ENCODE measurements at regions not wholly inside any gene's neighbourhood (a gene's known extent, or its start where the extent isn't known, plus 50 kb on each side); places are given as distances from the start of the nearest gene placed in this dataset.

DNA sequence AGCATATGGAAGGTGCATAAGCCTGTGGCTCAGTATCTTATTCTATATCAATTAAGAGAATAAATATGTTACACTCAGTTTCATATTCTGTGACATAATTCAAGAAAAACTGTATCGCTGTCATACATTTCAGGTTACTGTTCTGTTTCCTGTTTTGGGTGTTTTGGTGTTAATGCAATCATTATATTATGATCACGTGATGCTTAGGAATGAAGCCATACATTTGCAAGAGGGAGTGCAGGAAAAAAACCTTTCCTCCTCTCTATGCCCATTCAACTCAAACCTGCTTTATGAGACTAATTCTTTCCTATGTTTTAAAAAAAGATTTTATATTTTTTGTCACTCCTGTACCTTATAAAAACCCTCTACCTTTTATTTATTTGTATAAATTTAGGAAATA lies 120.8 kb upstream of the DDX18 start:
- TF ChIP-seq POLR2AphosphoS5 (IDR thresholded peaks at IDR 0.05): no peak
- TF ChIP-seq, protein P1, sequence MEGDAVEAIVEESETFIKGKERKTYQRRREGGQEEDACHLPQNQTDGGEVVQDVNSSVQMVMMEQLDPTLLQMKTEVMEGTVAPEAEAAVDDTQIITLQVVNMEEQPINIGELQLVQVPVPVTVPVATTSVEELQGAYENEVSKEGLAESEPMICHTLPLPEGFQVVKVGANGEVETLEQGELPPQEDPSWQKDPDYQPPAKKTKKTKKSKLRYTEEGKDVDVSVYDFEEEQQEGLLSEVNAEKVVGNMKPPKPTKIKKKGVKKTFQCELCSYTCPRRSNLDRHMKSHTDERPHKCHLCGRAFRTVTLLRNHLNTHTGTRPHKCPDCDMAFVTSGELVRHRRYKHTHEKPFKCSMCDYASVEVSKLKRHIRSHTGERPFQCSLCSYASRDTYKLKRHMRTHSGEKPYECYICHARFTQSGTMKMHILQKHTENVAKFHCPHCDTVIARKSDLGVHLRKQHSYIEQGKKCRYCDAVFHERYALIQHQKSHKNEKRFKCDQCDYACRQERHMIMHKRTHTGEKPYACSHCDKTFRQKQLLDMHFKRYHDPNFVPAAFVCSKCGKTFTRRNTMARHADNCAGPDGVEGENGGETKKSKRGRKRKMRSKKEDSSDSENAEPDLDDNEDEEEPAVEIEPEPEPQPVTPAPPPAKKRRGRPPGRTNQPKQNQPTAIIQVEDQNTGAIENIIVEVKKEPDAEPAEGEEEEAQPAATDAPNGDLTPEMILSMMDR (IDR thresholded peaks at IDR 0.05): no peak

Data from gastroesophageal sphincter (tissue), 3 donors.